ELF-1 (cell line): ENCODE measurements at regions not wholly inside any gene's neighbourhood (a gene's known extent, or its start where the extent isn't known, plus 50 kb on each side); places are given as distances from the start of the nearest gene placed in this dataset.

Source experiments
- DNase-seq: peaks from one replicate; pipeline ENCODE4 v3.0.0-alpha.2; 2016; ENCODE audit warnings: low read depth, low spot score

- DNase-seq, result no peak
These were observed 458.9 kb downstream of the COG6 start for GRCh38 chr13:40114305-40114896.

GRCh38 chr13:40115426-40115825 lies 460.0 kb downstream of the COG6 start:
- DNase-seq, result no peak

GRCh38 chr13:40116008-40116407 lies 460.5 kb downstream of the COG6 start:
- peak; percentile 39 for DNase-seq

- DNase-seq, result no peak
These were observed 462.9 kb downstream of the COG6 start for GRCh38 chr13:40118337-40118736.

- DNase-seq, result no peak
These were observed 464.4 kb downstream of the COG6 start for GRCh38 chr13:40119852-40120251.

GRCh38 chr13:40120288-40120687 lies 464.8 kb downstream of the COG6 start:
- DNase-seq, result no peak

- DNase-seq, result no peak
These were observed 465.3 kb downstream of the COG6 start for GRCh38 chr13:40120781-40121180.

GRCh38 chr13:40121722-40122121 lies 466.3 kb downstream of the COG6 start:
- no peak for DNase-seq

- no peak for DNase-seq
These were observed 468.6 kb downstream of the COG6 start for GRCh38 chr13:40123962-40124632.

GRCh38 chr13:40124633-40125015 lies 469.2 kb downstream of the COG6 start:
- DNase-seq, result no peak

- no peak for DNase-seq
These were observed 469.9 kb downstream of the COG6 start for GRCh38 chr13:40125336-40125735.

GRCh38 chr13:40126306-40127085 lies 471.0 kb downstream of the COG6 start:
- DNase-seq, result no peak

- DNase-seq, result no peak
These were observed 472.0 kb downstream of the COG6 start for GRCh38 chr13:40127476-40127875.

- no peak for DNase-seq
These were observed 472.5 kb downstream of the COG6 start for GRCh38 chr13:40127925-40128324.

- no peak for DNase-seq
These were observed 474.0 kb downstream of the COG6 start for GRCh38 chr13:40129467-40129866.

- DNase-seq, result peak; percentile 9
These were observed 475.6 kb downstream of the COG6 start for GRCh38 chr13:40130871-40131636.

- DNase-seq, result no peak
These were observed 476.8 kb downstream of the COG6 start for GRCh38 chr13:40132249-40132648.

- DNase-seq, result no peak
These were observed 481.4 kb downstream of the COG6 start for GRCh38 chr13:40136896-40137295.

GRCh38 chr13:40137400-40137799 lies 481.9 kb downstream of the COG6 start:
- DNase-seq, result no peak

GRCh38 chr13:40139896-40140520 lies 484.5 kb downstream of the COG6 start:
- no peak for DNase-seq

- no peak for DNase-seq
These were observed 486.5 kb downstream of the COG6 start for GRCh38 chr13:40141859-40142555.
